ENCODE measurements at regions not wholly inside any gene's neighbourhood (a gene's known extent, or its start where the extent isn't known, plus 50 kb on each side); places are given as distances from the start of the nearest gene placed in this dataset.

DNA sequence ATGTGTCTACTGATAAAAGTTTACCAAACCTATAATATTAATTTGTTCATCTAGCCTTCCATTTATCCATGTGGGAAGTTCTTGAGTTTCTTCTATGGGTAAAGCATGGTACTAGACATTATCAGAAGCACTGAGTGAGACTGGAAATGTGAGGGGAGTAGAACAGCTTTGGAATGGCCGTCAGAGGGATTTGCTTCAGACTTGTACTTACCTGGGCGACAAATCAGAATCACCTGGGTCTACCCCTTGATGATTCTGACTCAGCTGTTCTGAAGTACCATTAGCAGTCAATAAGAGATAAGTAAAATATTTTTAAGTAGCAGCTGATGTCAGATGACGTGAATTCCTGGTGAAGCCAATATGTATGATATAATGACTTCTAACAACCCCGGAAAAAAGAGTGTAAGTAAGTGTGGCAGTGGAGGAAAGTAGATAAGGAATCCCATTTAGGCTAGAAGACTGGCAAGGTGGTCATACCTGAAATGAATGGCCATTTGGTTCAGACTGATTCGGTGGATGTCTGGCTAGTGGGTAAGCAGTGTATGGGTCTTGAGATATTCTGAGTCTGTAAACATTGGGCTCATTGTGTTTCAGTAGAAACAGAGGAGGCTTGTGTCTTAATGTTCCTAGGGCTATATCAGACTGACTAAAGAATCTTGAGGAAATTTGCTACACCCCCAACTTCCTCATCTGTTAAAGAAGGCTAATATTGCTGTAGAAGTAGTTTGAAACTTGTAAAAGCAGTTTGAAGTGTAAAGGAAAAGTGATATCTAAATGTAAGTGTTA, 409.2 kb downstream of the NKX6-1 start:
- TF ChIP-seq POLR2AphosphoS5 (IDR thresholded peaks at IDR 0.05; ENCODE audit: borderline replicate concordance, low read depth, low read length) = no peak
- no peak for TF ChIP-seq EZH2 (IDR thresholded peaks at IDR 0.05)
